Parathyroid adenoma (tissue), 2 donors: ENCODE measurements at regions not wholly inside any gene's neighbourhood (a gene's known extent, or its start where the extent isn't known, plus 50 kb on each side); places are given as distances from the start of the nearest gene placed in this dataset.

Source experiments
- H2AFZ ChIP-seq: fragments of 300-600 bp; sonication (generic); one replicate; pipeline ENCODE4 v1.7.0; 2017; ENCODE audit warnings: antibody characterized with exemption, mild to moderate bottlenecking
- H3K27ac ChIP-seq: fragments of 300-600 bp; sonication (generic); one replicate; pipeline ENCODE4 v1.7.0; 2017
- H3K27me3 ChIP-seq: fragments of 300-600 bp; sonication (generic); one replicate; pipeline ENCODE4 v1.7.0; 2017; ENCODE audit warnings: low read length; ENCODE audit not compliant: control insufficient read depth, insufficient read depth
- H3K36me3 ChIP-seq: fragments of 300-600 bp; sonication (generic); one replicate; pipeline ENCODE4 v1.7.0; 2017; ENCODE audit warnings: low read length; ENCODE audit not compliant: control insufficient read depth, insufficient read depth
- H3K4me1 ChIP-seq: fragments of 300-600 bp; sonication (generic); one replicate; pipeline ENCODE4 v1.7.0; 2017; ENCODE audit warnings: control low read depth
- H3K4me2 ChIP-seq: fragments of 300-600 bp; sonication (generic); one replicate; pipeline ENCODE4 v1.7.0; 2017; ENCODE audit warnings: low read length
- H3K4me3 ChIP-seq: fragments of 300-600 bp; sonication (generic); one replicate; pipeline ENCODE4 v1.7.0; 2017; ENCODE audit warnings: low read depth, low read length
- H3K79me2 ChIP-seq: fragments of 300-600 bp; sonication (generic); one replicate; pipeline ENCODE4 v1.7.0; 2017; ENCODE audit warnings: control low read depth
- H3K9ac ChIP-seq: fragments of 300-600 bp; sonication (generic); one replicate; pipeline ENCODE4 v1.7.0; 2017; ENCODE audit warnings: mild to moderate bottlenecking
- H3K9me3 ChIP-seq: fragments of 300-600 bp; sonication (generic); one replicate; pipeline ENCODE4 v1.7.0; 2017; ENCODE audit warnings: low read length; ENCODE audit not compliant: control insufficient read depth
- CTCF ChIP-seq: fragments of 300-600 bp; sonication (generic); IDR thresholded peaks from one replicate; pipeline ENCODE4 v1.7.0; 2017; ENCODE audit warnings: antibody characterized with exemption, mild to moderate bottlenecking
- donor health status: primary hyperparathyroidism.

- Histone ChIP-seq H3K4me3 (no peak overlapping the region), H3K4me1 (no peaks in the 10 kb centered on the region), H3K36me3 (no peaks in the 10 kb centered on the region), H3K9me3 (no peaks in the 10 kb centered on the region), H3K4me2 (no peak overlapping the region), H3K27me3 (no peaks in the 10 kb centered on the region), H3K79me2 (no peaks in the 10 kb centered on the region), H3K27ac (no peak overlapping the region), H2AFZ (no peak overlapping the region), H3K9ac (no peak overlapping the region)
- TF ChIP-seq CTCF: no peak
Measured at GRCh38 chrX:96445531-96446065, 239.0 kb upstream of the DIAPH2 start.

GRCh38 chrX:96446524-96446923 is 238.1 kb upstream of the DIAPH2 start:
- no peaks in the 10 kb centered on the region for H3K9me3 ChIP-seq
- H3K27me3 ChIP-seq: no peaks in the 10 kb centered on the region
- TF ChIP-seq CTCF: no peak
- no peaks in the 10 kb centered on the region for H3K79me2 ChIP-seq
- no peaks in the 10 kb centered on the region for H3K4me1 ChIP-seq
- no peak overlapping the region for H3K4me2 ChIP-seq
- no peak overlapping the region for H2AFZ ChIP-seq
- H3K27ac ChIP-seq: no peak overlapping the region
- no peak overlapping the region for H3K9ac ChIP-seq
- no peak overlapping the region for H3K4me3 ChIP-seq
- no peaks in the 10 kb centered on the region for H3K36me3 ChIP-seq

GRCh38 chrX:96447161-96447560 is 237.5 kb upstream of the DIAPH2 start:
- H3K4me1 ChIP-seq: no peaks in the 10 kb centered on the region
- no peak overlapping the region for H3K27ac ChIP-seq
- no peak overlapping the region for H2AFZ ChIP-seq
- H3K4me2 ChIP-seq: no peak overlapping the region
- H3K36me3 ChIP-seq: no peaks in the 10 kb centered on the region
- H3K9ac ChIP-seq: no peak overlapping the region
- H3K4me3 ChIP-seq: no peak overlapping the region
- no peak for TF ChIP-seq CTCF
- no peaks in the 10 kb centered on the region for H3K27me3 ChIP-seq
- H3K79me2 ChIP-seq: no peaks in the 10 kb centered on the region
- H3K9me3 ChIP-seq: no peaks in the 10 kb centered on the region

GRCh38 chrX:96449191-96449590 is 235.5 kb upstream of the DIAPH2 start:
- Histone ChIP-seq H2AFZ (no peak overlapping the region), H3K27ac (no peak overlapping the region), H3K27me3 (no peaks in the 10 kb centered on the region), H3K4me3 (no peak overlapping the region), H3K9ac (no peak overlapping the region), H3K9me3 (no peaks in the 10 kb centered on the region), H3K4me1 (no peaks in the 10 kb centered on the region), H3K79me2 (no peaks in the 10 kb centered on the region), H3K36me3 (no peaks in the 10 kb centered on the region), H3K4me2 (no peak overlapping the region)
- TF ChIP-seq CTCF: no peak

- H3K27me3 ChIP-seq: no peaks in the 10 kb centered on the region
- no peak overlapping the region for H3K9ac ChIP-seq
- no peak overlapping the region for H3K27ac ChIP-seq
- H3K36me3 ChIP-seq: no peaks in the 10 kb centered on the region
- no peaks in the 10 kb centered on the region for H3K9me3 ChIP-seq
- no peak for TF ChIP-seq CTCF
- no peaks in the 10 kb centered on the region for H3K79me2 ChIP-seq
- H2AFZ ChIP-seq: no peak overlapping the region
- no peaks in the 10 kb centered on the region for H3K4me1 ChIP-seq
- H3K4me2 ChIP-seq: no peak overlapping the region
- H3K4me3 ChIP-seq: no peak overlapping the region
Measured at GRCh38 chrX:96449896-96450295, 234.7 kb upstream of the DIAPH2 start.
